EH (cell line): ENCODE measurements at regions not wholly inside any gene's neighbourhood (a gene's known extent, or its start where the extent isn't known, plus 50 kb on each side); places are given as distances from the start of the nearest gene placed in this dataset.

ENCODE experiments used
- DNase-seq: peaks from one replicate; pipeline ENCODE4 v3.0.0-alpha.2; 2015; ENCODE audit warnings: low read depth

DNA sequence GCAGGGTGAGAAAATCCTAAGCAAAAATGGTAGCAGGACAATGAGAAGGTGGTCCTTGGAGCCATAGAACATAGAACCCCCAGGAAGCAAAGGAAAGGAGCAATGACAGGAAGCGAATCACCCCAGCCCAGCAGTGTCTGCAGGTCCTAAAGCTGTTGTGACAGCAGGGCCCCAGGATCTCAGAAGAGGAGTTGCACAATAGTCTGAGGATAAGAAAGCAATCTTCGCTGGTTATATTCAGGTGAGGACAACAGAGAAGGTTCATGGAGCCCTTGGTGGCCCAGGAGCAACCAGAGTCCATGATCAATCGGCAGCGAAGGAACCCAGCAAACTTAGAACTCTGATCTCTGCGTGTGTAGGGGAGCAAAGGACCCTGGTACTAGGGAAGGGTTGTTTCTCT, 234.8 kb upstream of the IRX2 start:
- no peak for DNase-seq

DNA sequence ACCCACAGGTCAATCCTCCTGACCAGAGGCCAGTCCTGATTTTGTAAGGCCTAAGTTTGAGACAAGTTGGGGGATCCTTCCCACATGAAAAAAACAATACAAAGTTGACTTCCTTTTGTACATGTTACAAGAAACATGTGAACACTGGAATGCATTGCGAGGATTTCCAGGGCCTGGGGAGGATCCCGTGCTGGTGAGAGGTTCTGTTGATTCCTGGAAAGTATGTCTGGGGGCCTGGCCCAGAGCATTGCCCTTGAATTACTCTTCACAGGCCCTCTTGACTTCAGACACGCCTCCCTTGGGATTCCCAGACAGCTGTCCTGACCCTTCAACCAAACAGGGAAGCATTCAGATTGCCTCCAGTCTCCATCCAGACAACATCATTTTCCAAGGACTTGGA, 234.2 kb upstream of the IRX2 start:
- DNase-seq, result no peak

DNA sequence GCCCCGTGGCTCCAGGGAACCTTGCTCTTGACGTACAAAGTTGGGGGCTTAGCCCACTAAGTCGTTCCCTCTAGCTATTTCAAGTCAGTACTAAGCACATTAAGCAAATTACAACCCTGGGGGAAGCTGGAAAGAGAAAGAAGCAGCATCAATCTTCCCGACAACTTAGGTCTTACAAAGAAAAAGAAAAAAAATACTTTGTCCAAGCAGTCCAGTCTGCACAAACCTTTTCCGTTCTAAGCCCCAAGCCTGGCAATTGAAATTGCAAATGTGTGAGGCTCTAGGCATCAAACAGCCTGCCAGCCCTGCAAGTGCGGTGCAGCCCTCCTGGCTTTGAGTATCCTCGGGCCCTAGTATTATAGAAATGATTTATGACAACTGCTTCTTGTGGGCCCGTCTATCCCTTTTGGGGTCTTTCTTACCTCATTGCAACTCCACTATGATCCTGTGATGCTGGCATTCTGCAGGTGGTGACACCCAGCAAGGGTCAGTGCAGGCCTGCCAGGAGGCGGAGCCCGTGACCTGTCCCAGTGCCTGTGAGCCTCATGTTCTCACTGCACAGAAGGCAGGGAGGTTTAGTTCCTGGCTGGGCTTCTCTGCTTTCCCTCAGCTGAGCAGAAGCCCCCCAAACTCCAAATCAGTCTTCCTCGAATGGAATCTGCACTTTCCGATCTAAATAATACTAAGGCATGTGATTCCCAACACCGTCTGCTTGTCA, 232.3 kb upstream of the IRX2 start:
- no peak for DNase-seq

DNA sequence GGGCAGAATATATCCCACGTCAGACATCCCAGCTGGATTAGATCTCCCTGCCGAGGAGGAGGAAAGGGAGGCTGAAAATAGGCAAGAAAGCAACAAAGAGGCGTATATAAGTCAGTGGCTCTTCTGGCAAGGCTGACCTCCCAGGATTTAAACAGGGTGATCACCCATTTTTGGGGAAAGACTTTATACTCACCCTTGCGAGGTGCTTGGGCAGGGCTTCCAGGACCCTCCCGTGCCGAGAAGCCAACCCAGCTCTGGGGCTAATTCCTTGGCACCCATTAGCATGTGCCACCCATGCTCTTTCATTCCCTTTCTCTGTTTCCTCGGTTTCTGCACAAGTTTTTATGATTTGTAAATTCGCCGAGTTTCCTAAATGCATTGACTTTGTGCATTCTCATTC, 230.2 kb upstream of the IRX2 start:
- DNase-seq, result no peak

DNA sequence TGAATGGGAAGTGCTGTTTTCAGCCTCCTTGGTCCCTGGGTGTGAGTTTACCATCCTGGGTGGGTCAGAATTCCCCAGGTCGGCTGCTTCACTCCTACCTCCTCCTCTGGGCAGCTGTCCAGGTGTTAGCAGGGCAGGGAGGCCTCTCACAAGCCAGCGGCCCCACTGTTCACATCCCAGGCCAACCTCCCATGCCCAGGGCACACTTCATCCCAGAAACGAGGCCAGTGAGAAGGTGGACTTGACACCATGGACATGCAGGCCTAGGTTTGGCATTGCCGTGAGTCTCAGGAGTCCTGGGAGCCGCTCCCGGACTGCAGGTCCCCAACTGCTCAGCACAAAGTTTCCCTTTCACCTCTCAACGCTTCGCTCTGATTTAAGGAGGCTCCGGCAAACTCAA, 229.6 kb upstream of the IRX2 start:
- no peak for DNase-seq

DNA sequence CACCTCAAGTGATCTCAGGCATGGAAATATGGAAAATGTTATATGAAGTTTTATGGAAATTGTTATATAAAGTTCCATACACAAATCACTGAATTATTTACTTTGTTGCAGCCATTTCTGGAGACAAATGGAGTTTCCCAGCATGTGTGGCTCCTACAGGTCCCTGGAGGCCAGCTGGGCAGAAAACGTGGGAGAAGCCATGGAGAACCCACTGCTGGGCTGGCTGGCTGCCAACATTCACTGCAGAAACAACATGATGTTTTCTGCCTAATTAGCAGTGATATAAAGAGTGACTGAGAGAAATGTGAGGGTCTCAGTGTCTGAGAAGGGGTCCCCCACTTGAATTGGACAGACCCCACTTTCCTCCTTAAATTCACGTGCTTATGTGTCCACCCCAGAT, 208.8 kb upstream of the IRX2 start:
- DNase-seq, result no peak

DNA sequence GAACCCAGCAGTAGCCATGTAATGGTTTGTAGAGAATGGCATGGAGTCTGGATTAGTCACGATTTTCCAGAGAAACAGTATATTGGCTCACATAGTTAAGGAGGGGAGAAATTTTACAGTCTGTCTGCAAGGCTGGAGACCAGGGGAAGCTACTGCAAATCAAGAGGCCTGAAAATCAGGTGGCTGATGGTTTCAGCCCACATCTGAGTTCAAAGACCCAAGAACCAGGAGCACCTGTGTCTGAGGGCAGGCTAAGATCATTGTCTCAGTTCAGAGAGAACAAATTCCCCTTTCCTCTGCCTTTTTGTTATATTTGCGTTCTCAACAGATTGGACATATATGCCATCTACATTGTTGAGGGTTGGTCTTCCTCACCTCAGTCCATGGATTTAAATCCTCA, 207.5 kb upstream of the IRX2 start:
- no peak for DNase-seq

DNA sequence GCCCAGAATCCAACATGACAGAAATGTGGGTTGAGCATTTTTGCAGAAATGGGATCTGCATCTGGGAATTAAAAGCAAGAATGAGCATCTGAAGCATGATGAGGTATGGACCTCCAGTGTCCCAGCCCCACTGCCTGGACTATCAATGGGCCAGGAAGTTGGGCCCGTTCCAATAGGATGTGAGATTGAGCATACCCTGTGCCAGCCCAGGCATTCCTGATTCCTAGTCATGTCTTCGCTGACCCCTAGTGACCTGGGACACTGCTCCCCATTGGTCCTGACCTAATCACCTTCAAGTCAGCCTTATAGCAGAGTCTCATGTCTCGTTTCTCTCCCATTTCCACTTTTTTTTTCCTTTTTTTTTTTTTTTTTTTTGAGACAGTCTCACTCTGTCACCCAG, 197.4 kb upstream of the IRX2 start:
- no peak for DNase-seq

DNA sequence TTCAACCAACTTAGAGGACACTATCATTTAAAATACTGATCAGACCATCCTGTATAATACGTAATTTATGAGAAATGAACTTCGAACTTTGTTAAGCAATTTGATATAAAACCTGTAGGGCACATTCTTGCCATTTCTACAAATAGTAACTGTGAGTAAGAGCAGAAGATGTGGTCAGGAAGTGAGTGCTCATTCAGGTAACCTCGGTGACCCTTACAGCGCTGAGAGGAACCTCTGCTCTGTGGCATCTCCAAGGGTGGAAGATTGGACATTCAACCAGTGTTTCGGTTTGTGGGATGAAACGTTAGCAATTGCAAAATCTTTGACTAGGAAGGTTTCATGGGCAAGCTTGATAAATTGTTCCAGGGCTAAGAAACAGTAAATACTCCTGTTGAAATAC, 194.8 kb upstream of the IRX2 start:
- no peak for DNase-seq

DNA sequence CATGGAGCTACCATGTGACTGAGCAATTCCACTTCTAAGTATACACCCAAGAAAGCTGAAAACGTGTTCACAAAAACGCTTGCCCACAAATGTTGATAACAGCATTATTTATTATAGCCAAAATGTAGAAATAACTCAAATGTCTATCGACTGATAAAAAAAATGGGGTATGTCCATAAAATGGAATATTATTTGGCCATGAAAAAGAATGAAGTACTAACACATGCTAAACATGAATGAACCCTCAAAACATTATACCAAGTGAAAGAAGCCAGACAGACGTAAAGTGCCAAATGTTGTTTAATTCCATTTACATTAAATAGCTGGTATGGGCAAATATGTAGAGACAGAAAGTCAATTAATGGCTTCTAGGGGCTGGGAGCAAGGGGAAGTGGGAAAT, 184.9 kb upstream of the IRX2 start:
- DNase-seq, result no peak

DNA sequence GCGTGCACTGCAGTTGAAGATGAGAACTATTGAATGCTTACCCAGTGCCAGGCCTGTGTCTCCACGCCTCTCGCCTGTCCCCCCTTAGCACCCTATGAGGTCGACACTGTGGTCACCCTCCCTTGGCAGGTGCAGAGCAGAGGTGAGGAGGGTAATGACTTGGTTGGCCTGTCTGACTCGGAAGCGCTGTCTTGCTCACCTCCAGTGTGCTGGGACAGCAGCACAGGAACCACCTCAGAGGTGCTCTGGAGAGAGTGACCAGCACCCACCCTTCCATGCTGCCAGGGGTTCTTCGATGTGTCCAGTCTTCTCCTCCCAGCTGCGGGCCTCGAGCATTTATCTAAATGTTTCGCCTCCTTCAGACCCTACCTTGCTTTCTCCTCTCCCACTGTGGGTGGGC, 178.3 kb upstream of the IRX2 start:
- DNase-seq, result no peak

DNA sequence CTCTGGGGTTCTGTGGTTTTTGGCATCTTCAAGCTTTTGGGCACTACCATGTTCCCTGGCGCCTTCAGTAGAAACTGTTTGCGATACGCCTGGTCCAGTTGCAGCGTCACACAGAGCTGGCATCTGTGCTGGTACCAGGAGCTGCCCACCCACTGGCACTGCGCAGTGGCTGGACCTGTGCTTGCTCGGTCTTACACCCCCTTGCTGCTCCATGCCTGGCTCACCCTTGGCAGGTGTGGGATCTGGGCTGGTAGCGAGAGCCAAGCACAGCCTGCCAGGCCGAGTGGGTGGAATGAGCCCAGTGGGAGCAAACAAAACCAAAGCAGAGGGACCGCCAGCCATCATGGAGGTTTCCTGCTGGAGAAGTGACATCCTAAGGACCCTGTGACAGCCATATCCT, 170.2 kb upstream of the IRX2 start:
- DNase-seq, result no peak

DNA sequence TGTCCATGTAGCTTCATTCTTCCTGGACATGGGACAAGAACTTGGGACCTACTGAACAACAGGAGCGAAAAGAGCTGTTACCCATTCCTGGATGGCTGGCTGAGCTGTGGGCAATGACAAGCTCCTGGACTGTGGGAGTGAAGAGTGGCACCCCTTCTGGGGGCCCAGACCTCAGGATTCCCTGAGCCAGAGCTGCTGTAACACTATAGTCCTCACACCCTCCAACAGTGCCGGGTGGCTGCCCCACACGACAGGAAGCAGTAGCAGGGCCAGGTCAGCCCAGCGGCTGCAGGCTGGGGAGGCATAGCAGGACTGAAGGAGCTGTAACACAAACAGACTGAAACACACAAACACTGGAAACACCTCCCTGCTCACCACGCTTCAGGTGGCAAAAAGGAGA, 169.7 kb upstream of the IRX2 start:
- no peak for DNase-seq

DNA sequence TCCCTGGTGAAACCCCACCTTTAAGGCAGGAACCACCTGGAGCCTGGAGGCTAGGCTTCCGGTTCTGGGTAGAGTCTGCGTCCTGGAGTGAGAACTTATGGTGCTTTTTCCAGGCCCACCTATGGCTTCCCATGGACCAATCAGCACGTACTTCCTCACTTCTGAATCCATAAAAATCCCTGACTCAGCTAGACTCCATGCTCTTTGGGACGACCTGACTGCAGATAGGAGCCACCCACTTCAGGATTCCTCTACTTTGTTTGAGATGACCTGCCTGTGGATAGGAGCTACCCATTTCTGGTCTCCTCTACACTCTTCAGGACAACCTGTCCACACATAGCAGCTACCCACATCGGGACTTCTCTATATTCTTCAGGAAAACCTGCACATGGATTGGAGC, 168.8 kb upstream of the IRX2 start:
- no peak for DNase-seq

DNA sequence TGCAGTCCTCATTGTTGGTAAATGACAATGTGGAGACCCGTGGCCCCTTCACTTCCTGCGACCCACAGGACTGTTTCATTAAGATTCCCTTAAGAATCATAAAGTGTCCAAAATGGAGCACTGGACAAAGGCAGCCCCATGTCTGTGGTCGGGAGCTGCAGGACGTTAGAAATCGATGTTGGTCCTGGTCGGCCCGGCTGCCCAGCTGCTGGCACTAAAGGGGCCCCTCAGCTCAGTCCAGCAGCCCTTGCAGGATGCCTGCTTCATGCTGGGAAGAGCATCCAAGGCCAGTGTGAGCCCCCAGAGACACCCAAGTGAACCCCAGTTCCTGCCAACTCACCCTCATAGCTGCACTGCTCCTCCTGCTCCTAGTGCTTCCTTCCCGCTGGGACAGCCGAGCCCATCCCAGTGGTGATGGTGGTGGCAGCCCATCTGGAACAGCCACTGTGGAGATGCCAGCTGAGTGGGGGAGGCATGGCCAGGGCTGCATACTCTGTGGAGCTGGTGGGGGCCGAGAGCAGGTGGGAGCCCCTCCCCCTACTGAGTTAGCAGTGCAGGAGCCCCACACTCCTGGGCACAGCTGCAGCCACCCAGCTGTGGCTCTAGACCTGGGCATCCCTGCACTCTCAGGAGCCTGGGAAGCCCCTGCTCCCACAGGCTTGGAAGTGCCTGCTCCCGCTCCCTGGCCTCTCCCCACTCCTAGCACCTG, 168.0 kb upstream of the IRX2 start:
- DNase-seq, result no peak

DNA sequence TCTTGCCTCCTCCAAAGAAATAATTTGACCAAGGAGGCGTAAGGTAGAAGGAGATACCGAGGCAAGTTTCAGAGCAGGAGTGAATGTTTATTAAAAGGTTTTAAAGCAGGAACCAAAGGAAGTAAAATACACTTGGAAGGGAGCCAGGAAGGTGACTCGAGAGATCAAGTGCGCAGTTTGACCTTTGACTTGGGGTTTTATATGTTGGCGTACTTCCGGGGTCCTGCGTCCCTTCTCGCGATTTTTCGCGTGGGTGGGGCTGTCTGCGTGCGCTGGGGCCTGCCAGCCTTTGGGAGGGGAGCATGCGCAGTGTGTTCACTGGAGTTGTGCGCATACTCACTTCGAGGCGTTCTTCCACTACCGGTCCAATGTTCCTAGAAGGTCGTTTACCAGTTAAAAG, 166.0 kb upstream of the IRX2 start:
- DNase-seq, result no peak

DNA sequence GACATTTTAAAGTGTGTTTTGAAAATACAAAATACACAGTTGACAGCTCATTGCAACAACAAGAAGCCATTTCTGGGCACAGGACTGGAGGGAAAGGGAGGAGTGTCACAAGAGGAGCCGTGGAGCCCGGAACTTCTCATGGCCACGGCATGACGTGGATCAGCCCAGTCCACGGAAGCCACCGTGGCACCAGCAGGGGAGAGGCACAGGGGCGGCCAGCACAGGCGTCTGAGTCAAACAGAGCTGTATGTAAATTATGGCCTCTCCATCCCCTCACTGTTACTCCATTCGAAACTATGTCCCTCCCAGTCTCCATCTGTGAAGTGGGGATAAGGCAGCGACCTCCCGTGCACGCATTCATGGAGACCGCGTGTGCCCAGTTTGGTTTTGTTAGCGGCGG, 165.6 kb upstream of the IRX2 start:
- DNase-seq, result no peak

DNA sequence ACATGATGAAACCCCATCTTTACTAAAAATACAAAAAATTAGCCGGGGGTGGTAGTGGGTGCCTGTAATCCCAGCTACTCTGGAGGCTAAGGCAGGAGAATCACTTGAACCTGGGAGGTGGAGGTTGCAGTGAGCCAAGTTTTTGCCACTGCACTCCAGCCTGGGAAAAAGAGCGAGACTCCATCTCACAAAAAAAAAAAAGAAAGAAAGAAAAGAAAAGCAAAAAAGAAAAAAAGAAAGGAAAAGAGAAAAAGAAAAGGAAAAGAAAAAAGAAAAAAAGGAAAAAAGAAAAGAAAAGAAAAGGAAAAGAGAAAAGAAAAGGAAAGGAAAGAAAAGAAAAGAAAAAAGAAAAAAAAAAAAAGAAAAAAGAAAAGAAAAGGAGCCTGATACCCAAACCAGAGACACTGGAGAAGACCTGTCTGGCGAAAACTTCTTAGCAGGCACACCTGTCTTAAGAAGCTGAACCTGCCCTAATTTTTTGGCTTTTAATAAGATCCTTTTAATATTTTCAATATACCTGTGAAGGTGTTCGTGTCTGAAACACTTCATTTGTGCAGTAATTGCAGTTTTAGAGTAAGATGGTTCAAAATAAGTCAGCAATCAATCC, 164.7 kb upstream of the IRX2 start:
- DNase-seq, result no peak

DNA sequence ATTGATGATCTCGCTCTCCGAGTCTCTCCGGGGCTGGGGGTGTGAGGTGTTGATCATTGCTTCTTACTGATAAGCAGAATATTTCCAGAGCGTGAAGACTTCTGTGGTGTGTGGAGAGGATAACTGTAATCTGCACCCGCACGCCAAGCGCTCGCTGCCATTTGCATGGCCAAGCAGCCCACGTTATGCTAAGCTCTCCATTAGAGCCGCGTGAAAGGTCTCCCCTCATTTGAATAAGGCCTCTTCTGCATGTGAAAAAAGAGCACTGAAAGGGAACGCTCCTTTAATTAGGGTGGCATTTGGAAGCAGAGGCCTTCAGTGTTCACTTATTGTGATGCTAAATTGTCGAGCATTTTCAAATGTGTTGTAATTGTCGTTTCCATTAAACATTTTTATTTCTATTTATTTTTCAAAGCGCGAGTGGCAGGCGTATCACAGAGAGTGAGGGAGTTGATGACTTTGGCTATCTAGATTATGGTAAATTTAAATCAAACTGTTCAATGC, 163.6 kb upstream of the IRX2 start:
- DNase-seq, result no peak

DNA sequence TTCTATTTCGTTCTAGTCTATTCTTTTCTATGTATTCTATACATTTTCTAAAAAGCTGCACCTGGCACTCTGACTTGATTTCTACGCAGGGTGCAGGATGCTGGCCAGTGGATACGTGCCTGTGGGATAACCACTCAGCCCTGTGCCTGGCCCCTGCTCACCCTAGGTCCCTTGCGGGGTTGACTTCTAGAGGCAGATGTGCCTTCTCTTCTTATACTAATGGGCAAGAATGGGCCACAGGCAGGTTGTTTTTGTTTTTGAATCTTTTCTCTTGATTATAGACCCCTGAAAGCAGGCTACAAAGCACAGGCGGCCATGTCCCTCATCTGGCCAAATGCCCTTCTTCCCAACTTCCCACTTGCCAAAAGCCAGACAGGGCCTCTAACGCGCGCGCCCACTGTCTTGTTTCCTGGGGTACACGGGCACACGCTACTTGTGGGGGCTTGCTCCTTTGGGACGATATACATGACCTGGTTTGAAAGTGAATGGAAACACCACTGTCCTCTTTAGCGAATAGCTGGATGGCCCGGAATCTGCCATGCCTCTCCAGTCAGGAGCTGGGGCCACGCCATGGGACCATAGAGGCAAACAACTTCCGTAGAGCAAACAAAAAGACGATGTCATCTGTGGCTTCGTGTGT, 162.7 kb upstream of the IRX2 start:
- no peak for DNase-seq

DNA sequence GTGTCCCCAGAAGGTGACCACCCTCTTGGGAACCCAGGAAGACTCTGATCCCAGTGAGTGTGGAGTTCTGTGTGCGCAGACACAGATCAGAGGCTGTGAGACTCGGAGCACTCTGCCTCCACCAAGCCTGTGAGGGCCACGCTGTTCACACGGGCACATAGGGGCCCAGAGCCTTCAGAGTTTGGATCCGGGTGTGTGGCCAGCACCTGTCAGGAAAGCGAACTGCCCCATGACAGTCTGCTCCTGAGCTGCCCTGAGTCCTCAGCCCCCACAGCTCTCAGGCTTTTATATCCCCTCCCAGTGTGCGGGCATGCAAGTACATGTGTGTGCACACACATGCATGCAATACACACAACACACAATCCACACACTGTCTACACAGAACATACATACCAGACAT, 161.8 kb upstream of the IRX2 start:
- DNase-seq, result no peak

DNA sequence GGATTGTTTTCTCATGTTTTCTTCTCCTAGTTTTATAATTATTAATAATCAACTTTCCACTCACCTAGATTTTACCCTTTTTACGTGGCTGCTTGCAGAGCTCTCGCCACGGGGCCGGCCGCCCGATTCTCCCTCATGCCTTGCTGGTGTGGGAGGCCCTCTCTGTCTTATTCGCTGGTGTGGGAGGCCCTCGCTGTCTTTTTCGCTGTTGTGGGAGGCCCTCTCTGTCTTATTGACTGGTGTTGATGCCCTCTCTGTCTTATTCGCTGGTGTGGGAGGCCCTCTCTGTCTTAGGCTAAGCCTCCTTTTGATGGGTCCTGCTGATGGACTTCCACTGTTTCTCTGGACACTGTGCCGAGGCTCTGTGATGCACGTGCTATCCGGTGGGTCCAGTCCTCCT, 161.3 kb upstream of the IRX2 start:
- no peak for DNase-seq
